Pons (tissue), 1 donor: ENCODE measurements at regions not wholly inside any gene's neighbourhood (a gene's known extent, or its start where the extent isn't known, plus 50 kb on each side); places are given as distances from the start of the nearest gene placed in this dataset.

Source experiments
- DNase-seq: peaks from one replicate; pipeline ENCODE4 v3.0.0-alpha.2; 2016; ENCODE audit warnings: low spot score

DNA sequence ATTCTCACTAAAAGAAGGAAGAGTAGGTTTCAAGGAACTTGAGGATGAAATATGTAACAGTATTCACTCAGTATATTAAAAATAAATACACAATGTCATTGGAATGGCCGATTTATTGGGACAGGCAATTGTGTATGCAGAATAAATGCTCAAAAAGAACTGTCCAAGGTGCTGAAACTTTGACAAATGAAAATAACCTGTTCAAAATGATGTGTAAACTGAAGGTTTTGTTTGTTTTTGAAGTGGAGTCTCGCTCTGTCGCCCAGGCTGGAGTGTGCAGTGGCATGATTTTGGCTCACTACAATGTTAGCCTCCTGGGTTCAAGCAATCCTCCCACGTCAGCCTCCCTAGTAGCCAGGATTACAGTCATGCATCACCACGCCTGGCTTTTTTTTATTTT is 318.7 kb upstream of the RBFOX1 start:
- DNase-seq: no peak

DNA sequence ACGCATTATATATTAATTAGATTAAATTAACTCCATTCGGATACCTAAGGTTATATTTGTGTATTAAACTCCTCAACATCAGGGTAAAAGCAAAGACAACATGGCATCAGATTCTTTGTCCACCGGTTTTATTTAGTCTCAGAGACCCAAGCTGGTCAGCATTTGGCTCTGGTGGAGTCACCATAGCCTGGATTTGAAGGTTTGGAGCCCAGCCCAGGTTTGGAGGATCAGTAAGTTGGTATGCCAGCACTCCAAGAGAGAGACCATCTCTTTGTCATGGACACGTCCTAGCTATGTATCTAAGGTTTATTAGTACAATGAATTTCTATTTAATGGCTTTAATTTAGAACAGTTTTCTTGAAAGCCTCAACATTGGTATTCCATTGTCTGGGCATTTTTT is 328.4 kb upstream of the RBFOX1 start:
- no peak for DNase-seq

DNA sequence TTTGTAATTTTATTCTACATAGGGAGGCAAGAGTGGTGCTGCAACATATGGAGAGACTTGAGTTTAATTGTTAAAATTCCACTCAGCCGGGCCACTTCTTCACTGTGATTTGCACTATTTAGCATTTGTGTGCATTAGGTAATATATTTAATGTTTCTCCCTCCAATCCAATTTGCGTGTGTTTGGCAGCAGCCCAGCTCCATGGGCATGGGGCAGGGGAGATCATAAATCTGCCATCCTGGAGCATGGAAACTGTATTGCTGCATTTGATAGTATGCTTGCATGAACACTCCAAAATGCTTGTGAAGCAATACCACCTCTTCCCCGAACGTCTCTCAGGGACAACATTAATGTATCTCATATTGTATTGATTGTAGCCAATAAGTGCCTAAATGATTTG is 339.1 kb upstream of the RBFOX1 start:
- no peak for DNase-seq

DNA sequence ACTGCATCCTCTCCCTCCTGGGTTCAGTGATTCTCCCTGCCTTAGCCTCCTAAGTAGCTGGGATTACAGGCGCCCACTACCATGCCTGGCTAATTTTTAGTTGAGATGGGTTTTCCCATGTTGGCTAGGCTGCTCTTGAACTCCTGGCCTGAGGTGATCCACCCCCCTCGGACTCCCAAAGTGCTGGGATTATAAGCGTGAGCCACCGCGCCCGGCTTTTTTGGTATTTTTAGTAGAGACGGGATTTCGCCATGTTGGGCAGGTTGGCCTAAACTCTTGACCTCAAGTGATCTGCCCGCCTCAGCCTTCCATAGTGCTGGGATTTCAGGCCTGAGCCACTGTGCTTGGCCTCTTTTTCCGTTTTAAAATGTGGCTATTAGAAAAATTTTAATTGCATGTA is 343.8 kb upstream of the RBFOX1 start:
- no peak for DNase-seq

DNA sequence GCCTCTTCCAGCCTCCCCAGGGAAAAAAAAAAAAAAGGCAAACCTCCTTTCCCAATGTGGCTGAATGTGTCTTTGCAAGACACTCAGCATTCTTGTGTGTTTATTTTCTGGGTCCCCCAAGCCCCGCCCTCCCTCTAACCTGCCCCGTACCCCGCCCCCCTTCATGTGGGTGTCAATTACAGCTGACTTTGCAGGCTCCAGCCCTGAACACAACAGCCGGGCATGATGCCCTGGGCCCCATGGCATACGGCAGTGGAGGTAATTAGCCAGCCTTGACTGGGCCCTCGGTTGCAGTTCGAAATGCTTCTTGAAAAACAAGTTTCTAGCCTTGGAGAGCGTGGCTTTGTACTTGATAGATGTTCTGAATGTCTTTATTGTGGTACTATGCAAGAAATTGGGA is 354.7 kb upstream of the RBFOX1 start:
- DNase-seq: no peak

DNA sequence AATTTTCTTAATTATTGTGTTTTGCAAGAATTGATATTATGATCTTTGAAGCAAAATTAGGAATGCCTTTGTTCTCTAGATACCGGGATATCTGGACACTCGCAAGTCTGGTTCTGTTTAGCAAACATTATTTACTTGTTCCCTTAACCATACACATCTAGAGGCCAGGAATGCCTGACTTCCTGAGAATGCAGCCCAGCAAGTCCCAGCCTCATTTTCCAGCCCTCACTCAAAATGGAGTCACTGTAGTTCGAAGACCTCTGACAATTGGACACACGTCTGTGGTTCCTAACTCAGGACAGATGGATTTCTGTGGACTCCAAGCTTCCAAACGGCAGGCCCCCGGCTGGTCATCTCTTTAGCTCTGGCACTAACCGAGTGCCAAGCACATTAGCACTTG is 355.4 kb upstream of the RBFOX1 start:
- no peak for DNase-seq

DNA sequence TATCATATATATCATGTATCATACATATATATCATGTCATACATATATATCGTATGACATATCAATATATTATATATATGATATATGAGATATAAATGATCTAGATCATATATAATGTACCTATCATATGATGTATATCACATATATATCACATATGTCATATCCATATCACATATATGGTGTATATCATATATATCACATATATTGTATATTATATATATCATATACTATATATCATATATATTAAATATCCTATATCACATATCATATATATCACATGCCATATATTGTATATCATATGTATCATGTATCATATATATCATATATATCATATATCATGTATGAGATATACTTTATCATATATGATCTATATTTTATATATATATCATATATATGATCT is 355.9 kb upstream of the RBFOX1 start:
- no peak for DNase-seq

DNA sequence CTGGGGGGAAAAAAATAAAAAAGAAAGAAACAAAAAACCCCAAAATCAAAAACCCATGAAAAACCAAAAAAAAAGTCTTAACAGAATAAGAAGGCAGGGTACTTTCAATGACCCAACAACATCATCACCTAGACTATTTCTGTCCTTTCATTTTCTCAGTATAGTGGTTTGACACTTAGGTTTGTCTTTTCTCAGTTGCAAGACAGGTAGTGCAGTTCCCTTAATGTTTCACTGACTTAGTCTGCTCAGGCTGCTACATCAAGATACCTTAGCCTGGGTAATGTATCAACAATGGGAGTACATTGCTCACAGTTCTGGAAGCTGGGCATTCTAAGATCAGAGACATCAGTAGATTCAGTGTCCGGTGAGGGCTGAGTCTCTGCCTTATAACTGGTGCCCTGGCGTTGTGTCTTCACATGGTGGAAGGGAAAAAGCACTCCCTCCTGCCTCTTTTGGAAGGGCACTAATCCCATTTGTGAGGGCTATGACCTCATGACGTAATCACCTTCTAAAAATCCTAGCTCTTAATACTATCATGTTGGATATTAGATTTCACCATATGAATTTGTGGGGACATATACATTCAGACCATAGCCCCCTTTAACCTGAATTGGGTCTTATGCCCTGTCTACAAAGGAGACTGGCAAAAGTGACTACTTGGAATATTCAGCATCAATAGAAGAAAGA is 362.3 kb upstream of the RBFOX1 start:
- DNase-seq: no peak

DNA sequence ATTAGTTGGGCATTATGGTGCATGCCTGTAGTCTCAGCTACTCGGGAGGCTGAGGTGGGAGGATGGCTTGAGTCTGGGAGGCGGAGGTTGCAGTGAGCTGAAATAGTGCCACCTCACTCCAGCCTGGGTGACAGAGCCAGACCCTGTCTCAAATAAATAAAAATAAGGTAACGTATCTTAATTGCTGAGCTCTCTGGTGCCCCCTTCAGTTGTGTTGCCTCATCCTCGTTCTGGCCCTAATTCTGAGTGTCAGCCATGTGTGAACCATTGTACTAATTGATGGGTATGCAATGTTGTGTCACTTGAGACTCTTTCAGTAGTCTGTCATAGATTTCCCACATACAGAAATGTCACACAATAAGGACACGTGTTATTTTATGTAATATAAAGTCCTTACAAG is 363.1 kb upstream of the RBFOX1 start:
- DNase-seq: no peak

DNA sequence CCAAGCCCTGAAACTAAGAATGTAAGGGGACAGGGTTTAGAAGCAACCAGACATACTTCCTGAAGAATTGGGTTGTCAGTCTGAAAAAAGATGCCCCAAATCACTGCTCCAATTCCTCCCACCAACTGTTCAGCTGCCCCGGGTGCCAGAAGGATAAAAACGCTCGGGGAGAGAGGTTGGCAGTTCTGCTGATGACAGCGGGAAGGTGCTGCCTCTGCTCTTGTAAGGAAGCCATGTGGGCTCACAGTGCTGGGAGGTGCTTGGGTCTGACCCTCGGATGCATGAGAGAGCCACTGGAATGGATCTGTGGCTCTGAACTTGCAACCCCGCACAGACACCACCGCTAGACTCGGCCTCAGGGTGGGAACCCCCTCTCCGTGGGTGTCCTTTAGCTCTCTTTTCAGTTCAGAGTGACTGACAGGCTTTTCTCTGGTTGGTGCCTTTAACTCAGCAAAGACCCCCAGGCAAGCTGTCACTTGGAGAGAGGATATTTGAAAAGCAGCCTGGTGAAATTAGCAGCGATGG is 364.8 kb upstream of the RBFOX1 start:
- no peak for DNase-seq

DNA sequence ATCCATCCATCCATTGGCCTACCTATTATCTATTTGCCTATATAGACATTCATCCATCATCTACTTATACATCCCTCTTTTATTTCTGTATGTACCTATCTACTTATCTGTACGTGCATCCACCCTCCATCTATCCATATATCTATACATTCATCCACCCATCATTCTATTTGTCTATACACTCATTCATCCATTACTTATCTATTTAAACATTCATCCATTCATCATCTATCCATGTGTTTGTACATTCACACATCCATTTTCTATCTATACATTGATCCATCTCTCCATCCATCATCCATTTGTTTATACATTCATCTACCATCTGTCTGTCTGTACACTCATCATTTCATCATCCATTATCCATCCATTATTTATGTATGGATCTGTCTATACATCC is 365.7 kb upstream of the RBFOX1 start:
- no peak for DNase-seq

DNA sequence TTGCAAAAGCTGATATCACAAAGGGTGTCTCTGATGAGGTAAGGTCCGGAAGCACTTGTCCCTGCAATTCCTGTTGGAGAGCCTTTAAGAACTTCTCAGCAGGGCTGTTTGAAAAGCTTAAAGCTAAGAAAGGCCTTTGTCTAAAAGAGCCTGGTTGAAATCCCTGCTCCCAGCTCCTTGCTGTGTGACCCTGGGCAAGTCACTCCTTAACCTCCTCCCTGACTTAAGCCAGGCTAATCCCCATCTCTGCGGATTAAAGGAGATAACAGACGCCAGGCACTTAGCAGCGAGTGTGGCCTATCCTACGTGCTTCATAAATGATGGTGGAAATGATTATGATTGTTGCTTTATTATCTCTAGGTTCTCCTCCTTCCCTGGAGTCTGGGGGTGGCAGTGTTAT is 368.0 kb upstream of the RBFOX1 start:
- DNase-seq: no peak

DNA sequence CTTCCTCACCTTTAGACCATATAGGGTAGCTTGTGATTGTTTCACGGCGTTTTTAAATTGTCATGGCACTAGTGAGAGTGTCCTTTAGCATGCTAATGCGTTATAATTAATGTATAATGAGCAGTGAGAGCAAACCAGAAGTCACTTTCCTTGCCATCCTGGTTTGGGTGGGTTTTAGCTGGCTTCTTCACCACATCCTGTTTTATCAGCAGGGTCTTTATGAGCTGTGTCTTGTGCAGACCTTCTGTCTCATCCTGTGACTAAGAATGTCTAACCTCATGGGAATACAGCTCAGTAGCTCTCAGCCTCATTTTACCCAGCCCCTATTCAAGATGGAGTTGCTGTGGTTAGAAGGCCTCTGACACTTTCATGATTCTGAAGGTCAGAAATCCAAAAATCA is 370.9 kb upstream of the RBFOX1 start:
- DNase-seq: no peak

DNA sequence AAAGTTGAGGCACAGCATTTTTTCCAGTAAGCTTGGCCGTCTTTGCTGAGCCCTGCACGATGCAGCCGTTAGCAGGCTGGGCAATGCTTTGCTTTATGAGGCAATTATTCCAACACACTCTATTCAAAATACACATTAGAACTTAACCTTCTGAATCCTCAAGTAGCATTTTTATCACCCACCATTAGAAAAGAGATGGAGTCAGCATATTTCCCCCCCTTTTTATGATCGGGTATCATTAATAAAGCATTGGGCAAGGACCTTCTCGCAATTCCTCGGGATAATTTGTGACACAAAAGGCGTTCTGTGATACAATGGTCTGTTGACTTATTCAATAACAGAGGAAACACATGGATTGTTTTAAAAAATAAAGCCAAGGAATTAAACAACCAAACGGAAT is 374.5 kb upstream of the RBFOX1 start:
- DNase-seq: no peak

DNA sequence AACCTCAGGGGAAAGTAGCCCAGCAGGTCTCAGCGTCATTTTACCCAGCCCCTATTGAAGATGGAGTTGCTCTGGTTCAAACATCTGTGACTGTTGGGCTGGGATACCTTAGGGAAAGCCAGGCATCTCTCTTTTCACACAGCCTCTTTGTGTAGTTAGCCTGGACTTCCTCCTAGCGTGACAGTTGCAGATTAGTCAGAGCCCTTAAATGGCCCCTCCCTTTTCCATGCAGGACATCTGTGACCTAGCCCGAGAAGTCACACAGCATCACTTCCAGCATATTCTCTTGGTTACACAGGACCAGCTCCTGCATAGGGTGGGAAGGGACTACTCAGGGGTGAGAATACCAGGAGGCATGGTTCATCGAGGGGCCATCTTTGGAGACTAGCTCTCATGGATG is 375.0 kb upstream of the RBFOX1 start:
- no peak for DNase-seq

DNA sequence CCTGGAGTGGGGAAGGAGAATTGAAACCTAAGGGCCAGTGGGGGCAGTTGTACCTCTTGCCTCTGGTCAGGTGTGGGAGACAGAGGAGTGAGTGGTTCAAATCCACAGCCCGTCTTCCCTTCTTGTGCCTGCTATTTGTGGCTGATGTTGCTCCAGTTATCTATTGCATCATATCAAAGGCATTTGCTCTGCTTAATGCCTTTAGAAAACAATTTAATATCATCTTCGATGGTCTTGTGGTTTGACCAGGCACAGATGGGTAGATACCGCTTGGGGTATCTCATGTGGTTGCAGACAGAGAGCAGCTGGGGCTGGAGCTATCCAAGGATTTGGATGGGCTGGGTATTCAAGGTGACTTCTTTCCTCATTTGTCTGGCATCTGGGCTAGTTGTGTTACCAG is 376.1 kb upstream of the RBFOX1 start:
- no peak for DNase-seq

DNA sequence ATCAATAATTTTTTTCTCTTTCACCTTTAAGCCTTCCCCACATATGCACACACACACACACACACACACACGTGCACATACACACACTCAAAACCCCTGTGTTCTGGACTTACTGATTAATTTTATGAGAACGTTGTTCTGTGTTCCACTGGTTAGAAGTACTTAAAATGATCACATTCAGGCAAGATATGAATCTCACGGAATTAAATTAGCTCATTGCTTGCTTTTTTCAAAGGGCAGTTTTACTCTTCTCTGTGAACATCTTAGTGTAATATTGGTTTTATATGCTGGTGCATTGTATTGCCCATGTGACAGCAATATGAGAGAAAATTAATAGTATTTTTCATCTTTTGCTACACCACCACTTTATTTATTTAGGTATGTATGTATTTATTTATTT is 377.3 kb upstream of the RBFOX1 start:
- no peak for DNase-seq

DNA sequence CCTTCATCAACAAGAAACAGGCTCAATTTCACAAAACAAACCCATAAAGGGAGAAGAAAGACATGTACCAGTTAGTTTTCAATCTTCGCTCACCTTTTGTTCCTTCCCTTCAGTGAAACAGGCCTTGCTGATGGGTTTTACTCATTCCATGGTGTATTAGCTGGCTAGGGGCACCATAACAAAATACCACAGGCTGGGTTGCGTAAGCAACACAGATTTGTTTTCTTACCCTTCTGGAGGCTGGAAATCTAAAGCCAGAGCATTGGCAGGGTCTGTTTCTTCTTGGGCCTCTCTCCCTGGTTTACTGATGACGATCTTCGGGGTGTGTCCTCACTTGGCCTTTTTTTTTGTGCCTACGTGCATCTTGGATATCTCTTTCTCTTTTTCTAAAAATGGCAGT is 383.4 kb upstream of the RBFOX1 start:
- DNase-seq: no peak

DNA sequence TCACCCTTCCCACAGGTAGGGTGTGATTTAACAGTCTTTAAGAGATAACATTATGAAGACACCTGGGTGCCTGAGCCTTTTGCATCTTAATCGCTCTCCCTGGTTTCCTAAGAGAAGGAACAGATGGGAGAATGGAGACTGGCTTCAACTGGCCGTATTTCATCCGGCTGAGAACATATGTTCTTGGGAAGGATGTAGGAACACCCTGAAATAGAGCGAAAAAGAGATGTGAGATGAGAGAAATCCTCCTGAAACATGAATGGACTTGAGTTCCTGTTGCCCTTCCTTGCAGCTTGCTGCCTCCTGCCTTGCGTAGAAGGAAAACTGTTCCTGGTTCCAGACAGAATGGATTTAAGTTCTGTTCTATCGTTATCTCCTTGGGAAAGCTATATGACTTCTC is 385.4 kb upstream of the RBFOX1 start:
- DNase-seq: peak; percentile 23

DNA sequence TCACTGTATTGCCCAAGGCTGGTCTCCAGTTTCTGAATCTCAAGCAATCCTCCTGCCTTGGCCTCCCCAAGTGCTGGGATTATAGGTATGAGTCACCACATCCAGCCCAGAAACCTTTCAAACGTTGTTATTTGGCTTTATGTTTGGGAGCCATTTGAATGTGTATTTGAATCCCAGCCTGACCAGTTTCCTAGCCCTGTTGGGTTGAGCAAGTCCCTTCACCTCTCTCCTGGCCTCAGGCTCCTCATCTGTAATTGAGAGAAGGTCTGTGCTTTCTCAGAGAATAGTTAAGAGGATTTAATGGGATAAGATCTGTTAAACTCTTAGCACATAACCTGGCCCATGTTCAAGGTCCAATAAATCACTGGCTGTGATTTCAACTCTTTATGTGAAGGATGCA is 385.8 kb upstream of the RBFOX1 start:
- no peak for DNase-seq

DNA sequence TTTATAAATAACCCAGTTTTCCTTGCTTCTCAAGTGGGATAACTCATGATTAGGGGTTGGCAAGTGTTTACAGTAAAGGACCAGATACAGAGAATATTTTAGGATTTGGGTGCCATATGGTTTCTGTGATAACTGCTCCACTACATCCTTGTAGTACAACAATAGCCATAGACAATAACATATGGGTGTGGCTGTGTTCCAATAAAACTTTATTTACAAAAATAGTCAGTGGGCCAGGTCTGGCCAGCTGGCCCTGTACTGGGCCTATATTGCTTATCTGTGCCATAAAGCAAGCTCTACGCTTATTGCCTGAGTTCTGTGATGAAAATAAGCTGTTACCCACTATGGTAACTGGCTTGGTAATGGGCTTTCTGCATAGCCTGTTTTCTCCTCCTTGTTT is 386.5 kb upstream of the RBFOX1 start:
- no peak for DNase-seq

DNA sequence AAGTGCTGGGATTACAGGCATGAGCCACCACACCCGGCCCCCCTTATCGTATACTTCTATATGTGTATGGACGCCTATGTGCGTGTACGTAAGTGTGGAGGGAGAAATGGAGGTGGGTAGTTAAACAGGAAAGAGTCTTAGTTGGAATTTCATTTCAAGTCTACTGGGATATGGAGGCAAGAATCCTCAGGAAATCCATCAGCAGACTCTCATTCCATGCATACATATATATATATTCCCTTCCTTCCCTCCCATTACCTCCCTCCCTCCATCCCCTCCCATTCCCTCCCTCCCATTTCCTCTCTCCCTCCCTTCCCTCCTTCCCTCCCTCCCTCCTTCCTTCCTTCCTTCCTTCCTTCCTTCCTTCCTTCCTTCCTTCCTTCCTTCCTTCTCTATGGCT is 391.7 kb upstream of the RBFOX1 start:
- no peak for DNase-seq

DNA sequence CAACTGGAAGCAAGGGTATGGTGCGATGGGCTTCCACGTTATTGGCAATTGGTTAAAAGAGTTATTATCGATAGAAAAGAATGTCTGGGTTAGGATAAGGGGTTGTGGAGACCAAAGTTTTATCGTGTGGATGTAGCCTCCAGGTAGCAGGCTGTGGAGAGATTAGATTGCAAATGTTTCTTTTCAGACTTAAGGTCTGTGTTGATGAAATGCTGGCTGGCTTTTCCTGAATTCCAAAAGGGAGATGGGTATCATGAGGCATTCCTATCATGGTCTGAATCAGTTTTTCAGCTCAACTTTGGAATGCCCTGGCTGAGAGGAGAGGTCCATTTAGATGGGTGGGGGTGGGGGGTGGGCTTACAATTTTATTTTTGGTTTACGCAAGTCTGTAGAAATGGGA is 395.0 kb upstream of the RBFOX1 start:
- no peak for DNase-seq

DNA sequence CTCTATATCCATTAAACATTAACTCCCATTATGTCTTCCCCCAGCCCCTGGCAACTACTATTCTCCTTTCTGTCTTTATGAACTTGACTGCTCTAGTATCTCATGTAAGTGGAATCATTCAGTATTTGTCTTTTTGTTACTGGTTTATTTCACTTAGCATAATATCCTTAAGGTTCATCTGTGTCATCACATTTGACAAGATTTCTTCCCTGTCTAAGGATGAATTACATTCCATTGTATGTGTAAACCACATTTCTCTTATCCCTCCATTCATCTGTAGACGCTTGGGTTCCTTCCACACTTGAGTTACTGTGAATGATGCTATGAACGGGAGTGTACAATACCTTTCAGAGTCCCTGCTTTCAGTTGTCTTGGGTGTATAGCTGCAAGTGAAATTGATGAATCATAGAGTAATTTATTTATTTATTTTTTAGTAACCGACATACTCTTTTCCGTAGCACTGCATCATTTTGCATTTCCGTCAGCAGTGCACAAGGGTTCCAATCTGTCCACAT is 399.7 kb upstream of the RBFOX1 start:
- DNase-seq: no peak
